ENCODE measurements at regions not wholly inside any gene's neighbourhood (a gene's known extent, or its start where the extent isn't known, plus 50 kb on each side); places are given as distances from the start of the nearest gene placed in this dataset.
"Not testable (repeated sequence)": the region's sequence is repeated elsewhere in the genome, so short reads cannot be mapped to it uniquely, and the experiment has no call there.

- not testable (repeated sequence) for TF ChIP-seq CTCF (IDR thresholded peaks at IDR 0.05 in 4 of 5, conservative IDR thresholded peaks at IDR 0.05 in 1 of 5); POLR2A (IDR thresholded peaks at IDR 0.05)
These were observed 55.1 kb upstream of the VASH1 start for GRCh38 chr14:76706207-76706606.
